ENCODE measurements at regions not wholly inside any gene's neighbourhood (a gene's known extent, or its start where the extent isn't known, plus 50 kb on each side); places are given as distances from the start of the nearest gene placed in this dataset.

GRCh38 chr4:144451766-144452450 is 194.0 kb upstream of the HHIP start:
- TF ChIP-seq CTCF (IDR thresholded peaks at IDR 0.05; ENCODE audit: low read depth, low read length, missing input control) (no peak), ATF3 (IDR thresholded peaks at IDR 0.05) (no peak)

Data from liver (tissue), 3 donors.